NCI-H460 (cell line): ENCODE measurements at regions not wholly inside any gene's neighbourhood (a gene's known extent, or its start where the extent isn't known, plus 50 kb on each side); places are given as distances from the start of the nearest gene placed in this dataset.

Source experiments
- DNase-seq: peaks from one replicate; pipeline ENCODE4 v3.0.0-alpha.2; 2016; ENCODE audit warnings: low read depth; ENCODE audit errors: extremely low read depth
- small RNA-seq, 2 experiments: library from RNA; depleted of rRNA; stranded (forward); fragments of <200 nt; gene quantifications; one replicate each; pipeline ENCODE3, GENCODE V24; 2014

- no peak for DNase-seq
Measured at GRCh38 chr12:23428758-23429157, 520.7 kb downstream of the SOX5 start.

GRCh38 chr12:23431006-23431405, 518.5 kb downstream of the SOX5 start:
- DNase-seq = no peak

DNA sequence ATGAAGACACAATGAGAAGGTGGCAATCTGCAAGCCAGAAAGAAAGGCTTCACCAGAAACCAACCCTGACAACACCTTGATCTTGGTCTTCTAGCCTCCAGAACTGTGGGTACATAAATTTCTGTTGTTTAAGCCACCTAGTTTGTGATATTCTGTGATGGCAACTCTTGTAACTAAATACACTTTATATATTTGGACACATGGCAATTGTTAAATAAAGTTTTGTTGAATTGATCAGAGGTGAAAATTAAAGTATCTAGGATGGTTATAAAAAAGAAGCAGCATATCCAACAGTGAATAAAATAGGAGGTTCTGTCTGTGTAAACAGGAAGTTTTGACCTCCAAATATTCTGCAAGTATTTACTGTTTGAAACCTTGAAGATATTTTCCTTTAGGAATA, 516.3 kb downstream of the SOX5 start:
- DNase-seq = no peak

DNA sequence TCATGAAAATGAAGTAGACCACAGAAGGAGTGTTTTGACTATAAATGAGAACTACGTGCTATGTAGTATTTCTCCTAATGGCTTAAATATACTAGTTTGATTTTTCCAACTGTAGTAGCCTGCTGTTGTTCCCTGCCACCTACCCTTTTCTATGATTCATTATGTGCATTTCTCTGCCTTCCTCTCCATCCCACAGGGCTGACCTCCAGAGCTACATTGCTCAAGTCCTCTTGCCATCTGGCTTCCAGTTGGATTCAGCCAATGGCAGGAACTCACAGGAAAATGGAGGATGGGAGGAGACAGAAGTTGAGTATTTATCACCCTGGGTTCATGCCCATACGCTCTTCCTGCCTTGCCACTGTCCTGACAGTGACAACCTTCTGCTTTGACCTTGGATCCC, 515.3 kb downstream of the SOX5 start:
- DNase-seq = no peak

GRCh38 chr12:23446746-23447145, 502.7 kb downstream of the SOX5 start:
- no peak for DNase-seq

- DNase-seq = no peak
Measured at GRCh38 chr12:23450810-23451209, 498.7 kb downstream of the SOX5 start.

DNA sequence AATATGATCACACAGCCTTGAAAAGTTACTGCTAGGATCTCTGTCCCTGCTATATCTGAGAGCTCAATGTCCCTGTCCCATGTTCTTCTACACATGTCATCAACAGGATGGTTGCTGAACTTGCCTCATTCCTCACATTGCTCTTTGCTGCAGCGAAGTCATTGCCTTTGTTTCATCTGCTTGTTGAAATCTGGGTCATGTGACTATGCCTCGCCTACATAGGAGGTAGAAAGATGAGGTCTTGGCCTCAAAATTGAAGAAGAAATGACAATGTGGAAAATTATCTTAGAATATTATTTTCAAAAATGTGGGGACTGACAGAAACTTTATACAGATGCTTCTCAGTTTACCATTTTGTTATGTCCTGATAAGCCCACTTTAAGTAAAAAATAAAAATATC, 494.2 kb downstream of the SOX5 start:
- DNase-seq = no peak

DNA sequence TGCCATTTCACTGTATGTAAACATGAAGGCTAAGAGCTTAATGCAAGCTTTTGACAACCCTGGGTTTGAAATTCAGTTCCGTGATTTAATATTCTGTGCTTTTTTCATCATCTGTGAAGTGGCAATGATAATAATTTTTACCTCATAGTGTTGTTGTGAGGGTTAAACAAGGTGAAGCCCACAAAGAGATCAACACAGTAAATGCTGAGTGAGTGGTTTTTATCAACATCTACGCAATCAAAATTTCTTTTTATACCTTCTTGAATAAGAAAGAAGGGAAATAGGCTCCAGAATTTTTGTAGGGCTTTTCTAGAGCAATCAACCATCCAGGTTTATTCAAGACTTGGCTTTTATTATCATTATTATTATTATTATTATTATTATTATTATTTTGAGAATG, 490.8 kb downstream of the SOX5 start:
- no peak for DNase-seq

DNA sequence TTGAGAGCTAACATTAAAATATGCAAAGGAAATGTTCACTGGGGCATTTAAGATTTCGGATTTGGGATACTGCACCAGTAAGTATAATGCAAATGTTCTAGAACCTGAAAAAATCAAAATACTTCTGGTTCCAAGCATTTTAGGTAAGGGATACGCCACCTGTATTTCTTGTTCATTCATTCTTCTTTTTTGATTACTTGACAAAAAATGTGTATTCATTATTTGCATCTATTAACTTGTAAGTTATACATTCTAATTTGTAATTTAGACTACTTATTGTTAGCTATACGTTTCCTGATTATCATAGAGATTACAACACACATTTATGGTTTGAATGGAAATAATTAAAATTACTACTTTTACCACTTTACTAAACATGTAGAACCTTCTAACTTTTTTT, 486.9 kb downstream of the SOX5 start:
- DNase-seq = no peak

DNA sequence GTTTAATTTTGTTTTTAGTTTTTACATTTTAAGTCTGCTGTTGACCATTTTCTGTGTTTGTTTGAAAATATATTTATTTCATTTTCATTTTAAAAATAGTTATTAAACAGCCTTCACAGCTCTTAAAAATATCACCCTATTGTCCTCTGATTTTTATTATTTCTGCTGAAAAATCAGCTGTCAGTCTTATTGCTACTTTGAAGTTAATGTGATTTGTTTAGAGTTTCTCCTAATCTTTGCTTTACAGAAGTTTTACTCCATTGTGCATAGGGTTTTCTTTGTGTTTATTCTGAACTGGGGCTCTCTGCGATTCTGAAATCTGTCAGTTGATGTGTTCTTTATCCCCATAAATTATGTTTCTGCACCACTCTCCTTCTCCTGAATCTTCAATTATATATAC, 486.3 kb downstream of the SOX5 start:
- no peak for DNase-seq

- no peak for DNase-seq
Measured at GRCh38 chr12:23464241-23464812, 485.1 kb downstream of the SOX5 start.

DNA sequence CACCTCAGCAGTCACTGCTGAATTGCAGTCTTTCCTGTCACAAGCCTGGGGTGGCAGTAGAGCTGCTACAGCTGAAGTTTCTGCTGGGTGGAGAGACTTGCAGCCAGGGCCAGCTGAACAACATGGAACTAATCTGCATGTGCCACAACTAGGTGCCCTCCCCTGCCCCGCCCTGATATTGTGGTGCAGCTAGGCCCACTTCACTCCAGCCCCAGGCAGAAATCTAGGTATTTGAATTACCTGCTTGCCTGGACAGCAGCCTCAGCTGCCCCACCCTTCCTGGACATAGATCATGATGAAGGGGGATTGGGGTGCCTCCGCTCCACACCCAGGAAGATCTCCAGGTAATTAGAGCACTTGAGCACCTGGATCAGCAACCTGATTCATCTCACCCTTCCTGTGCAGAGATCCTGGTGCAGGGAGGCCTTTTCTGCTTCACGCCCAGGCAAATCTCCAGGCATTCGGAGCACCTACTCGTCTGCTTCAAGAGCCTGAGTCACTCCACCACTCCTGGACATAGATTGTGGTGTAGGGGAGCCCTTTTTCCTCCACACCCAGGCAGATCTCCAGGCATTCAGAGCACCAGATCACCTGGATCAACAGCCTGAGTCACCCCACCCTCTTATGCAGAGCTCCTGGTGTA, 477.0 kb downstream of the SOX5 start:
- DNase-seq = no peak

- DNase-seq = no peak
Measured at GRCh38 chr12:23473071-23473470, 476.4 kb downstream of the SOX5 start.

DNA sequence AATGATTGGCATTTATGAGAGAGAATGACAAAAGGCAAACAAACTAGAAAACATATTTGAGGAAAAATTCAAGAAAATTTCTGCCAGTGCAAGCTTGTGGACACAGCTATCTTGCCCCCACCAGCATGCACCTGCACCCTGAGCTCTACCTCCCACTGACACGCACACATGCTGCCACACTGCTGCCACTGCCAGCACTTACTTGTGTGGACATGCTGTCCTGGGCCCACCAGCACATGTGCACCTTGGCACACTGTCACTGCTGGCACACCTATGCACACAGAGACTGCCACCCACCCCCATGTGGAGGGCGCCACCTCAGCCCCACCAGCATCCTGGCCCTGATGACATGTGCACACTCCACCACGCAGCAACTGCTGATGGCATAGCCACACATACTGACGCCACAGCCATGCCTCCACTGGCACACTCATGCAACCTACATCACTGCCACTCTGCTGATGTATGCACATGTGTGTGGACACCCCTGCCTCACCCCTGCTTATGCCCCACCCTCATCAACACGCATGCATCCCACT, 475.0 kb downstream of the SOX5 start:
- no peak for DNase-seq

Small RNA genes lying in the stretch of these regions (small RNA-seq; reads per million reads assigned to genes)
- 0 reads per million in 2 experiments for gene AC087258.2
